ENCODE measurements at regions not wholly inside any gene's neighbourhood (a gene's known extent, or its start where the extent isn't known, plus 50 kb on each side); places are given as distances from the start of the nearest gene placed in this dataset.
A peak's percentile ranks its signal among the peaks of the same experiment; 100 is the strongest.
"Not testable (repeated sequence)": the region's sequence is repeated elsewhere in the genome, so short reads cannot be mapped to it uniquely, and the experiment has no call there.

- not testable (repeated sequence) for DNase-seq
These were observed 279.4 kb upstream of the PLGLB2 start for GRCh38 chr2:87468429-87468981.

GRCh38 chr2:87469180-87470151 lies 278.4 kb upstream of the PLGLB2 start:
- not testable (repeated sequence) for DNase-seq

DNA sequence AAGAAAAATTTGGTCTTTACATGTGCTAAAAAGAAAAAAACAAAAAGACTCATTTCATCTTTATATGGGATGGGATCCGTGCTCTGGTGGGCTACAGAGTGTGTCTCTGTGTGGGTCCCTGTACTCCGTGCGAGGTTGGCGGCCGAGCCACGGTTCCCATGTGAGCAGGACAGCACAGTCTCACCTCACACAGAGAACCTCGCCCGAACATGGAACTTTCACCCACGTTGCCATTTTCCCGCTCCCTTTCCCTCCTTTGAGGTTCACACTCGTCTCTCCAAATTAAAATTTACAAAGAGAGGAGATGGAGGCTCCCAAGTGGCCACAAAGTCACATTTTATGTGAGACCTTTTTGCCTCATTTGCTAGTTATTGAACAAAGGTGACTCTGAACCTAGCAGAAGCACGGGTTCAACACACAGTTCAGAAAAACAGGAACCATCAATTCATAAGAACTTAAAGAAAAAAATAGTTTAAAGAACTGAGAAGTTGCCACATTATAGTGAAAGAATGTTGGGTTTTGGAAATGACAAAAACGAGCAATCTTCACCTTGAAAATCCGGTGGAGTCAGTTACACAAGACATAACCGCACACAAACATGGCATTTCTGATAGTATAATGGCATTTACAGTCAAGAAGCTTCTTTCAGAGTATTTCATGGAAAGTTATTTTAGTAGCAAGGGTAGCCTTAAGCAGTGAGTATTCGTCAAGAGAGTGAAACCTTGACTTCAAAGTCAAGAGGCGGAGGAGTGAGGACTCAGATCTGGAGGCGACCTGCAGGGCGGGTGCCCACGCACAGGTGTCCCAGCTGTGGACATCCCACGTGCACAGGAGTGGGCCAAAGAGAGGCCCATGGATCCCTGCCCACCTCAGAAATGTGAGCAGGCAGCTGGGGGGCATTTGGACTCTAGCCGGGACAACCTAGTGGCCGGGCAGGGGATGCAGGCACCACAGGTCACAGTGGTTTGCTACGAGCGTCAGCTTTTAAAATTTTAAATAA lies 277.2 kb upstream of the PLGLB2 start:
- DNase-seq: not testable (repeated sequence)

DNA sequence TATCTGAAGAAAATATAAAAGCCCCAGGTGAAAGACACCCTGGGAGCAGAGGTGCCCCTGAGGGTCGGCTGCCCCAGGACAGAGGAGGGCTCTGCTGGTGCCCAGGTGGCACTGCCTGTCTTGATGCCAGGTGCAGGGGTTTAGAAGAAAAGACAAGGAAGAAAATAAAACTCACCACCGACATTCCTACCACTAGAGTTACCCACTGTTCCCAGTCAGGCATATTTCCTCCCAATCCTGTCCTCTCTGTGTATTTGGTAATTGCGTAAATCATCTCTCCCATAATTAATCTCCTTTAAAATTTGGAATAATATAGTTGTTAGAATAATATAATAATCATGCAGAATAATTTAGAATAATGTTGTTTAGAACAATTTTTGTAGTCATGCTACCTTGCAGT lies 276.4 kb upstream of the PLGLB2 start:
- DNase-seq: not testable (repeated sequence)

DNA sequence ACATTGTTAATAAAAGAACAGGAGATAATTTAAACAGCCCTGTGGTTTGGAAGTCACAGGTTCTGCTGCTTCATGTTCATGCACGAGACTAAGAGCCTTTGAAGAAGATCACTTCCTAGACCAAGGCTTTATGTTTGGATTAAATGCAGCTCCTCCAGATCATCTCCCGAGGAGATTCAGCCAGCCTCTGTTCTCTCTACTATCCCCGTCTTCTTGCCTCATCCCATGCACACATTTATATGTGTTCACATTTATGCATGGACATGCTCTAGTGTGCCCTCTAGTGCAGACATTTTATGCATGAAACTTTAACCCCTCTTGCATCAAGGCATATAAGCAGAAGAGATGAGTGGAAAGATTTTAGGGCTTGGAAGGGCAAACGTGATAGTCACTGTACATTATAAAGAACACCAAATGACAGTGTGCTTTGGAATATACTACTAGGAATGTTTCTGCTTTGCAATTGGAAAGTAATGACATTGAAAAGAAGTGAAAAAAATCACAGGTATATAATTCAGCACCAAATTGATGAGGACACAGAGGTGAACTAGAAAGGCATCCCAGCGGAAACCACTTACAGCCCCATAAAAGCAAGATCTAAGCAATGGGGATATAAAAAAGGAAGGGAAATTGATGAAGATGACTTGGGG lies 271.5 kb upstream of the PLGLB2 start:
- not testable (repeated sequence) for DNase-seq

DNA sequence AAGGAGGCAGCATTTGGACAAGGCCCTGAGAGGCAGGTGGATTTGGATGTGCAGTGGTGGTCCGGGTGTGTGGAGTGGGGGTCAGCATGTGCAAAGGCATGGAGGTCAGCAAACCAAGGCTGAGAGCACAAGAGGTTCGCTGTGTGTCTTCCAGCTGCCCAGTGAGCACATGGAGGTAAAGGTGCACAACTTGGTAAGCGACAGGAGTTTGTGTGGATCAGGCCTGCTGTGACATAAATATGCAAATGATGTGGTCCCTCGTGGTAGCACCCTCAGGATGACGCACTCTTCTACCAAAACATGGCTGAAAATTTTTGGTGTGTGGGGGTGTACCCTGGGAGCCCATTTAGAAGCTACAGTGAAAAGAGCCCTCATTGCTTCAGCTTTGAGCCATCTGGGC lies 271.0 kb upstream of the PLGLB2 start:
- peak; percentile 20 for DNase-seq

GRCh38 chr2:87477669-87478428 lies 270.0 kb upstream of the PLGLB2 start:
- DNase-seq: peak; percentile 62

DNA sequence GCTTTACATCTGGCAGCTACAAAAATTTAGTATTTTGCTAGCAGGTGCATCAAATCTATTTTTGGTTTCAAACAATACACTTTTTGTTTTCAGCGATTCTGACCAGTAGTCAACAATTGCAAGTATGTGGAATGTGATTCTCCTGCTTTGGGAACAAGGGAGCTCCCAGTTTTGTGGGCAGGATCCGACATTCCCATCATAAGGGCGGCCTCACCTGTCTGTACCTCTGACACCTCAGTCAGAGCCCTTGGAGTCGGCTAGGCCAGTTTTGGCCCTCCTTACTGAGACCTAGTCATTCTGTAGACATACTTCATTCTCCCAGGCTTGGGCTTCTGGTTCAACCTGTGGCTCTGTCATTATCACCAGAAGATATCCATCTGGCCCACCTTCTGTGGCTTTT lies 269.0 kb upstream of the PLGLB2 start:
- not testable (repeated sequence) for DNase-seq

- DNase-seq: peak; percentile 57
These were observed 264.7 kb upstream of the PLGLB2 start for GRCh38 chr2:87483093-87483680.

GRCh38 chr2:87484363-87484762 lies 263.5 kb upstream of the PLGLB2 start:
- DNase-seq: not testable (repeated sequence)

GRCh38 chr2:87485455-87485854 lies 262.4 kb upstream of the PLGLB2 start:
- not testable (repeated sequence) for DNase-seq

DNA sequence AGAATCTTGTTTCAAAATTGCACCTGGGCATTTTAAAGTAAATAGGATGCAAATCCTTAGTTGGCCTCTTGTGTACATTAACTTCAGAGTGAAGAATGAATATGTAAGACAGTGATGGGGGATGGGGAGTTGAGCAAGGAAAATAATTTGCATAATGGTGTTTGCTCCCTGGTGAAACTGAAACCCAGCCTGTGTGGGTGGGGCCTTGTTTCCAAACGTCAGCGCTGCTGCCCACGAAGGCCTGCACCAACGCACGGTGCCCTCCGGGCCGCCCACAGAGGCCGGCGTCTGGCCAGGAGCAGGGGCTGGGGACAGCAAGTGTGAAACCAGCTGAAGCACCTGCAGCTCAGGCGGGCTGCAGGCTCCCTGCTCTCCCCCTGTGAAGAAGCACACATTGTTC lies 262.0 kb upstream of the PLGLB2 start:
- not testable (repeated sequence) for DNase-seq

- DNase-seq: peak; percentile 1
These were observed 261.5 kb upstream of the PLGLB2 start for GRCh38 chr2:87486413-87486812.

DNA sequence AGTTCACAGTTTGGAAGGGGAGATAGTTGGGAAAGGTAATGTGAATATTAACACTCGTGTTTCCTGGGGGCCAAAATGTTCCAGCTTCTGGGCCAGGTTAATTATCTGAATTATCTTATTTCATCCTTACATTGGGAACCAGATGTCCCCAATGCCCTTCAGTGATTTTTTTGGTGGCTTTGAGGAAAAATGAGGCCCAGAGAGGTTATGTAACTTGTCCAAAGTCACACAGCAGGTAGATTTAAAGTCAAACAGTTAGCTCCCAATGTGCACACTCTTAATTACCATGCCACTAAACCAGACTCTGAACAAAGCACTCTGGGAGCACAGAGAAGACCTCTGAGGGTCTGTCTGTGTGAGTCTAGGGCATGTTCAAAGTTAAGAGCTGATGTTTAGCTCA lies 259.9 kb upstream of the PLGLB2 start:
- not testable (repeated sequence) for DNase-seq

DNA sequence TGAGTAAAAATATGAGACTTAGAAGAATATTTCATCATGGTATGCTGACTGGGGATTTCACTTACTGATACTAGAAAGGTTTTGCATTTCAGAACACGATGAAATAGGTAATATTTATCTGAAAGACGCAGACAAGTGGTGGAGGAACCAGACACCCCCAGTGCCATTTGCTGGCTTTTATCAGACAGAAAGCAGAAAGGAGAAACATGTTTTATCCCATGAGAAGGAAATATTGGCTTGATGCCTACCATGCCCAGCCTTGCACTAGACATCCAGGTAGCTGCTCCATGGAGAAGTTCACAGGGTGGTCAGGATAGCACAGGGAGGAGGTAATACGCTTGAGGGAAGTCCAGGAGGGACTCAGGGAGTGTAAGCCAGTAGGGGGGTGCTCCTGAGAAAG lies 258.9 kb upstream of the PLGLB2 start:
- not testable (repeated sequence) for DNase-seq

DNA sequence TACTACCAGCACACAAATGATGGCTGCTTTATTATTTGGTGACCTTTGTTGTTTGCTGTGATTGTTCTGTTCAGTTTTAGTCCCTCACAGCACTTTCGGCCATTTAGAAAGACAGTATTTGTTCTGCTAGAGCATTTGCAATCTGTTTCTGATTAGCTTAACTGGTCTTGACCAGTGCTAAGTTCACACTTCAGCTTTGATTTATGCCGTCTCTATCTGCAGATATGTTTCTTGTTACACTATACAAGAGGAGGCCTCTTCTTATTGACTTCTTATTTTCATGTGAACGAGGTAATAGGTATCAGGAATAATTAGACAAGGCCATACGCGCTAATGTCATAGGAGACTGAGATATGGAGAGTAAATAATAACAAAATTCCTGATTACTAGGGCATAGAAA lies 253.0 kb upstream of the PLGLB2 start:
- not testable (repeated sequence) for DNase-seq

DNA sequence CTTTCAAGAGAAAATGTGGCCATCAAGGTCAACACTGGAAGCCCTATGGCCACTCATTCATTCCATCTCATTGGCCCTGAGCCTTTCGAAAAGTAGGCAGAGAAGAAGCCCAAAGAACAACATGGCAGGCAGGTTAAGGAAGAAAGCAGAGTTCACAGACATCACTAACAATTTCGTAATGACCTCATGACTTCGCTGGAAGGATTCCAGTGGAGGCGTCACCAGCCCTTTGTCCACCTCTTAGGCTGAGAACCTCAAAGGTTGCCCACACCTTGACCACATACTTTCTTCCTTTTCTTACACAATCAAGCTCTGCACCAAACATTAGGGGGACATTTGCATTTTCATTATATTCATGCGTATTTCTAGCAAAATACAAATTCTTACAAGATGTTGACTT lies 252.4 kb upstream of the PLGLB2 start:
- not testable (repeated sequence) for DNase-seq

DNA sequence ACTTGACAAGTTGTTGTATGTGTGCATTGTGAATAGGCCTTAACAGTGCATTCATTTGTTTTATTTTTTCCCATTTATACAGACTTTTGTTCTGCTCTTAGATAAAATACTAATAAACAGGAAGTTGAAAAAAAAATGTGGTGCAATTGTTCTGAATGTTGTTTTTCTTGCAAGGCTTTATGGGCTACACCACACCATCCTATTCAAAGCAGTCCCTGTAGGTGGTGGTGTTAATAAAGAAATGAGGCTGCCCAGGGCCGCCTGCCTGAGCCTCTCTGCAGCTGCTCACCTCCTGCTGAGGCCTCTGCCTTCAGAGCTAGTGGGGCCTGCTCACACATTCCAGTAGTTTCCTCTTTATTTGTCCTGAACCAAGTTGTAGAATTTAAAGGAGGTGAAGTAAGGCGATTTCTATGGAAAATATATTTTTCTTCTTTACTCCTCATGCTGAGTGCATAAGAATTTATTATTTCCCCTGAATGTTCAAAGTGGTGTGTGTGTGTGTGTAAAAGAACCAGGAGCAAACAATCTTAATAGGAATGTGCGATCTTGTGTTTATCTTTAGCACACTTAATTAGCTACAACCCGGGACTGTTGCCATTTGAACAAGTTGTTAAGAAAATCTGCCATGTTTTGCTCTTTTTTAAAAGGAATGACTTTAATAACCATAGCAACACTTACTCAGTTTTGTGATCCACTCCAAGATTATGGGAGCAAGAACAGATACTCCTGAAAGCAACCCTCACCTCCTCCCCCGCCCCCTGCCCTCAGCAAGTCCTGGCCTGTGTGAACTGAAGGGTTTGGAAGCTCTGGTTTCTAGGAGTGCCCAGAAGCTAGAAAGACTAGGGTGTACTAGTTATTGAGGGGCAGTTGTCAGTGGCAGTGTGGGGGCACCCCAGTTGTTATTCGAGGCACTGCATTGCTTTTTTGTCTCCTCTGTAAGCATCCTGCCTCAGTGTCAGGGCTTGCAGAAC lies 251.6 kb upstream of the PLGLB2 start:
- not testable (repeated sequence) for DNase-seq

DNA sequence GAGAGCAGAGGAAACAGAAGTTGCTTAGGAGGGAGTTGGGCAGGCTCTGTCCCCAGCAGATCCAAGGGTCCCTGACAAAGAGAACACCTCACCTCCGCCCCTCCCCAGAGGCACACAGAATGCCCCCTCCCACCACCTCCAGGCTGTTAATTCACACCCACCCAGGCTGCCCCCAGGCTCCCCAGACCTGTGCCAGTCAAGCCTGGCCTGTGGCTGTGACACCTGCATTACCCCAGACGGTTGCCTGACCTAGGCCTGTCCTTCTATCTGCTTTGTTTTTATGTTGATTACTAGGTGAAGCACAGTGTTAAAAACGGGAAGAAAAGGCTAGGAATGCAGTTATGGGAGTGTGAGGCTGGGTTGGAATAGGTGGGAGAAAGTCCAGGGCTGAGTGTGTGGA lies 250.8 kb upstream of the PLGLB2 start:
- DNase-seq: not testable (repeated sequence)

GRCh38 chr2:87497700-87498099 lies 250.2 kb upstream of the PLGLB2 start:
- DNase-seq: not testable (repeated sequence)

Measured in NCI-H226 (cell line).